GM12878 (cell line): ENCODE measurements at regions not wholly inside any gene's neighbourhood (a gene's known extent, or its start where the extent isn't known, plus 50 kb on each side); places are given as distances from the start of the nearest gene placed in this dataset.

Source experiments
- BCL11A ChIP-seq: IDR thresholded peaks from 2 replicates; pipeline ENCODE4 v1.6.1; 2011; ENCODE audit warnings: low read depth, low read length
- CTCF ChIP-seq, 3 experiments: IDR thresholded peaks in 2 of 3; conservative IDR thresholded peaks in 1 of 3; 2 replicates each; pipeline ENCODE4 v1.5.1; 2011; ENCODE audit warnings: low read depth in 3 of 3, low read length in 3 of 3, mild to moderate bottlenecking in 3 of 3, control low read depth in 2 of 3, moderate library complexity in 2 of 3, inconsistent platforms in 1 of 3, mixed read lengths in 1 of 3; ENCODE audit not compliant: control insufficient read depth in 2 of 3, insufficient read depth in 1 of 3; ENCODE audit errors: extremely low read depth in 1 of 3
- DPF2 ChIP-seq: fragments of 450-650 bp; IDR thresholded peaks from 2 replicates; pipeline ENCODE4 v1.6.1; 2017; ENCODE audit warnings: mild to moderate bottlenecking
- HDGF ChIP-seq: fragments of 450-650 bp; IDR thresholded peaks from 2 replicates; pipeline ENCODE4 v1.6.1; 2016; ENCODE audit warnings: antibody characterized with exemption
- JUND ChIP-seq: IDR thresholded peaks from 2 replicates; pipeline ENCODE4 v1.6.1; 2012; ENCODE audit warnings: low read depth, mild to moderate bottlenecking, low read length, improper control_type of control experiment, moderate library complexity
- NR2C2 ChIP-seq: IDR thresholded peaks from 2 replicates; pipeline ENCODE4 v1.6.1; 2011; ENCODE audit warnings: borderline replicate concordance, low read depth; ENCODE audit not compliant: control insufficient read depth, insufficient read length
- POLR2AphosphoS5 ChIP-seq: IDR thresholded peaks from 2 replicates; pipeline ENCODE4 v1.6.1; 2011; ENCODE audit warnings: mild to moderate bottlenecking, low read length, inconsistent platforms
- TAF1 ChIP-seq: IDR thresholded peaks from 2 replicates; pipeline ENCODE4 v1.6.1; 2011; ENCODE audit warnings: mild to moderate bottlenecking, low read depth, low read length, borderline replicate concordance
- TF ChIP-seq, protein P1 (sequence below): fragments of 150-350 bp; IDR thresholded peaks from 2 replicates; pipeline ENCODE4 v1.6.1; 2016; ENCODE audit warnings: low read depth, low read length
- TF ChIP-seq, protein P2 (sequence below): IDR thresholded peaks from 2 replicates; pipeline ENCODE4 v1.6.1; 2011; ENCODE audit warnings: borderline replicate concordance, low read depth, mild to moderate bottlenecking, moderate library complexity, mixed read lengths, low read length; ENCODE audit not compliant: insufficient read depth; ENCODE audit errors: extremely low read length

DNA sequence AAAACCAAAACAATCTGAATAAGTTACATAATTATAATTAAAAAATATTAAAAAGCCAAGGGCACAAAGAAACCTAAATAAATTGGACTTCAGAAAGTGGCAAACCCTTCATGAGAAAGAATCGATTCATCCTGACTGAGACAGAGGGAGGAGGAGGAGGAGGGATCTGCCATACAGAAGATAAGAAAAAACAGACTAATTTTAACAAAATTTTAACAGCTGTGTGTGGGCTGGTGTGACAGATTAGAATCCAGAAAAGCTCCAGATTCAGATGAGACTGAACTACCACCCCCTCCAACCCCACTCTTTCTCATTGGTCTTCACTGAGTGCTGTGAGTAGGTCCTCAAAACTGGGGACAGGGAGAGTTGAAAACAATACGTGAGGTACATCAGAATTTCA, 111.5 kb upstream of the HTR2A start:
- TF ChIP-seq POLR2AphosphoS5 (no peak), DPF2 (no peak), CTCF (IDR thresholded peaks at IDR 0.05 in 2 of 3, conservative IDR thresholded peaks at IDR 0.05 in 1 of 3; ENCODE audit: control insufficient read depth in 2 of 3, extremely low read depth in 1 of 3, insufficient read depth in 1 of 3, low read depth in 3 of 3, low read length in 3 of 3) (no peak), HDGF (no peak), JUND (no peak), NR2C2 (no peak), TAF1 (no peak), BCL11A (no peak)
- TF ChIP-seq, protein P1, sequence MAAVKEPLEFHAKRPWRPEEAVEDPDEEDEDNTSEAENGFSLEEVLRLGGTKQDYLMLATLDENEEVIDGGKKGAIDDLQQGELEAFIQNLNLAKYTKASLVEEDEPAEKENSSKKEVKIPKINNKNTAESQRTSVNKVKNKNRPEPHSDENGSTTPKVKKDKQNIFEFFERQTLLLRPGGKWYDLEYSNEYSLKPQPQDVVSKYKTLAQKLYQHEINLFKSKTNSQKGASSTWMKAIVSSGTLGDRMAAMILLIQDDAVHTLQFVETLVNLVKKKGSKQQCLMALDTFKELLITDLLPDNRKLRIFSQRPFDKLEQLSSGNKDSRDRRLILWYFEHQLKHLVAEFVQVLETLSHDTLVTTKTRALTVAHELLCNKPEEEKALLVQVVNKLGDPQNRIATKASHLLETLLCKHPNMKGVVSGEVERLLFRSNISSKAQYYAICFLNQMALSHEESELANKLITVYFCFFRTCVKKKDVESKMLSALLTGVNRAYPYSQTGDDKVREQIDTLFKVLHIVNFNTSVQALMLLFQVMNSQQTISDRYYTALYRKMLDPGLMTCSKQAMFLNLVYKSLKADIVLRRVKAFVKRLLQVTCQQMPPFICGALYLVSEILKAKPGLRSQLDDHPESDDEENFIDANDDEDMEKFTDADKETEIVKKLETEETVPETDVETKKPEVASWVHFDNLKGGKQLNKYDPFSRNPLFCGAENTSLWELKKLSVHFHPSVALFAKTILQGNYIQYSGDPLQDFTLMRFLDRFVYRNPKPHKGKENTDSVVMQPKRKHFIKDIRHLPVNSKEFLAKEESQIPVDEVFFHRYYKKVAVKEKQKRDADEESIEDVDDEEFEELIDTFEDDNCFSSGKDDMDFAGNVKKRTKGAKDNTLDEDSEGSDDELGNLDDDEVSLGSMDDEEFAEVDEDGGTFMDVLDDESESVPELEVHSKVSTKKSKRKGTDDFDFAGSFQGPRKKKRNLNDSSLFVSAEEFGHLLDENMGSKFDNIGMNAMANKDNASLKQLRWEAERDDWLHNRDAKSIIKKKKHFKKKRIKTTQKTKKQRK = no peak
- TF ChIP-seq, protein P2, sequence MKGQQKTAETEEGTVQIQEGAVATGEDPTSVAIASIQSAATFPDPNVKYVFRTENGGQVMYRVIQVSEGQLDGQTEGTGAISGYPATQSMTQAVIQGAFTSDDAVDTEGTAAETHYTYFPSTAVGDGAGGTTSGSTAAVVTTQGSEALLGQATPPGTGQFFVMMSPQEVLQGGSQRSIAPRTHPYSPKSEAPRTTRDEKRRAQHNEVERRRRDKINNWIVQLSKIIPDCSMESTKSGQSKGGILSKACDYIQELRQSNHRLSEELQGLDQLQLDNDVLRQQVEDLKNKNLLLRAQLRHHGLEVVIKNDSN = no peak
